Posterior vena cava (tissue), 2 donors: ENCODE measurements at regions not wholly inside any gene's neighbourhood (a gene's known extent, or its start where the extent isn't known, plus 50 kb on each side); places are given as distances from the start of the nearest gene placed in this dataset.

Source experiments
- DNase-seq: peaks from one replicate; pipeline ENCODE4 v3.0.0-alpha.2; 2020; ENCODE audit warnings: low spot score
- intact Hi-C, 2 donors: fragments of 100-400 bp; cut with DNase I; formaldehyde crosslinking; loops; one replicate each; pipeline versions ENCODE4 v1.14.1 to v1.14.2; 2022 to 2023
- donor health status: DM: yes; HTN: yes; CAD: no.
- donor health status: DM: yes; HTN: yes; CAD: no.

DNA sequence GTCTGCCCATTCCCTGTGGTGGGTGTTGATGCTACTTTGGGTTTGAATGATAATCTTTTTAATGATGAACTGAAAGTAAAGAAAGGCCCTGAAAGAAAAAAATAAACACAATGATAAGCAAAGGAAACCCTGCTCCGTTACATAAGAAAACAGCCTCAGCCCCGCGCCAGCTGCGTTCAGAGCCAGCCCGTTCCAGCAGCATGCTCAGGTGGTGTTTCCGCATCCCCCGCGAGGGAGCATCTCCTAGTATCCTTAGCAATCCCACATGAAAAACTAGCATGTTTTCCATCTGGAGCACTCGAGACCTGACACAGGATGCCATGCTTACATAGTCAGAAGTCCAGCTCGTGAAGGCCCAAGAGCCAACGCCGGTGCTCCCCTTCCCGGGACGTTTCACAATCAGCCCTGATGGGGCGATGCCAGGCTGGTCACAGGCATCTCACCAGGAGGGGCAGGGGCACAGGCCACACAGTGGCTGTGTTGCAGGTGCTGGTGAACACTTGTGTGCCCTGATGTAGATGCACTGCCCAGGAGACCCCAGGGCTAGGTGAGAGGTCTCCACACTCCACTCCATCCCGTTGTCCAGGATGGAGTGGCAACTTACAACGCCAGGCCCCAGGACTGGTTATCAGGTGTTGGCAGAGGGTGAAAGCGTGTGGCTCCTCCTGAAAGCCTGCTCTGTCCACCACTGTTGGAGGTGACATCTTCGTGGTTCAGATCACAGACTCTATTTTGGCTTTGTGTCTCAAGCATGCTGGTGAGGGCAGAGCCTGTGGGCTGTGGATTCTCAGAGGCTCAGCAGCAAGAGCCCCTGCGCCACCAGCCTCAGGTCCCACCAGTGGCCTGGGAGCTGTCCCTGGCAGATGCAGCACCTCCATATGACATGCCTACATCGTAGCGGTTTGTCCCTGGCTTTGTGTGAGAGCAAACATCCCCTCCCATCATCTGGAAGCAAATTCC lies 246.8 kb upstream of the IRX1 start:
- intact Hi-C loops, result no loop called here
- DNase-seq, result peak; percentile 49

DNA sequence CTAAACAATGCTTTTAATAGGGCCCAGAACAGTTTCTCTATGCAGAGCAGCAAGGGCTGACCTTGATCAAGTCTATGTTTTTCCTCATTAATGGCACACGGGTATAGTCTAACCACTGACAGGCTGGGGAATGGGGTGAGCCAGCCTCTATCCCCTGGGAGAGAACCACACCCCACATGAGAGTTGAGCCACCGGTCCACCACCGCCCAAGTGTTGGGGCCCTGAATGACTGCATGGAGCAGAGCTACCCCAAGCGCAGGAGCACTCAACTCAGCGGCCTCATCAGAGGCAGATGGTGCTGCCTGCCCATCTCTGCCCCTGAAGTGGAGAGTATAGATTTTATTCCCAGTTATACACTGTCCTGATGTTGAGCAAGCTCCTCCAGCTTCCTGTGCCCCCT lies 247.9 kb upstream of the IRX1 start:
- no peak for DNase-seq
- intact Hi-C loops, result no loop called here

DNA sequence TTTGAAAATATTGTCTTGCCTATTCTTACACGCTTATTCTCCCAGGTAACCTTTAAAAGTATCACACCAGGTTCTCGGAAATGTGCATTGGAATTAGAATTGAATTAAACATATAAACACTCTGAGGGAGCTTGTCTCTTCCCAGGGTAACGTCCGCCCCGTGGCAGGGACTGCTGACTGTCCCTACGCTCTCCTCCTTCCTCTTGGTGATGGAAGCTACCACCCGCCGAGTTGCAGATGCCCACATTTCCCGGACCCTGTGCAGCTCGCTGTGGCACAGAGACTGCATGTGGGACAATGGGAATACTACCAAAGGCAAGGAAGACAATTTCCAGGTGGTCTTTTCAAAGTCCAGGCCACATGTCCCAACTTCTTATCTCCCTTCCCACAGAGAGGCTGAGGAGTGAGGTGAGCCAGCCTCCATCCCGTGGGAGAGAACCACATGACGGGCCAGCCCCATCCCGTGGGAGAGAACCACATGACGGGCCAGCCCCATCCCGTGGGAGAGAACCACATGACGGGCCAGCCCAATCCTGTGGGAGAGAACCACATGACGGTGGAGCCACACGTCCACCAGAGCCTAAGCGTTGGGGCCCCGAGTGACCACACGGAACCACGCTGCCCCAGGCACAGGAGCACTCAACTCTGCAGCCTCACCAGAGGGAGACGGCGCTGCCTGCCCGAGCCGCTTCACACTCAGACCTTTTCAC lies 249.4 kb upstream of the IRX1 start:
- no peak for DNase-seq
- intact Hi-C loops, result no loop called here

DNA sequence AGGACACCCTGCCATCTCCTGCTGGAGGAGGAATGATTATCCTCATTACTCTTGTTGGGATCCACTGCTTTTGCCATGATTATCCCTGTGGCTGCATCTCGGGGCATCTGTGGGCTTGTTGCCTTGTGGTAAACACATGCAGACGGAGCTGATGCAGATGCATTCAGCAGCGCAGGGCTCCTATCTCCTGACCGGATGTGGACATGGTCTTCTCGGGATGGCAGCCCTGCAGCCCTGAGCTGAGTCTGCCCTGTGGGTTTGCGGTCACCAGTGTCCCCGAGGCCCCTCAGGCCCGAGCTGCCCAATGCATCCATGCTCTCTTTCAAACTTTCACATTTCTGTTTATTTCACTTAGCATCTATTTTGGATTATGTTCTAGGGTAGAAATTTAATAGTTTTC lies 250.4 kb upstream of the IRX1 start:
- intact Hi-C loops, result no loop called here
- DNase-seq, result no peak

DNA sequence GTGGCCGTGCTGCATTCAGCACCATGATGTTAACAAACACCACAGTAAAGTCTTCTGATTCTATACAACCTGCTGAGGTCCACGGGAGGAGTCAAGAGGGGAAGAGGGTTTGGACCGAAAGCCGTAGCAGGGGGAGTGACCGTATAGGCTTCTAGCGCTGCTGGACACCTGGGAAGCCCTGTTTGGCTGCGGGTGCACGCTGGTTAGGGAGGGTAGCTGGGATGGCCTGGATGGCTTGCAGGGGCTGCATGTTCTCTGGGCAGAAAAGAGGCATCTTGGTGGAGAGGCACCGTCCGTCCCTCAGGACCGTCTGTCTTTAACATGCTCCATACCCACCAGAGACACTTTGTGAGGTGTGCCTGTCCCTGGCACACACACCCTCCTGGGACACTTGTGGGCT lies 251.0 kb upstream of the IRX1 start:
- DNase-seq, result no peak
- intact Hi-C loops, result no loop called here

DNA sequence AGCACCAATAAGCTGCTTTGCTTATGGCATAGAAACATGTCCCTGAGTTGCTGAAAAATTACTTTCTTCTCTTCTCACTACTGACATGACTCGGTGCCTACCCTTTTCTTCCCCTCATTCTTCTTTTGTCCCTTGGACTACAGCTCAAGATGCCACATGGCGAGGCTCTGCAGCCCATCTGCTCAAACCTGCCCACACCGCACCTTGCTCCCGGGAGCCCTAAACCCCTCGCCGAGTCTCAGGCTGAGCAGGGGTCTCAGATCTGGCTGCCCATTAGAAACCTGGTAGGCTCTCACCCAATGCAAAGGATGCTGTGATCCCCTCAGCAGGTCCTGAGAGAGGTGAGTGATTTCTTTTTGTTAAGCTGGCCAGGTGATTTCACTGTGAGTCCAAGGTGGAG lies 251.7 kb upstream of the IRX1 start:
- intact Hi-C loops, result no loop called here
- DNase-seq, result no peak

DNA sequence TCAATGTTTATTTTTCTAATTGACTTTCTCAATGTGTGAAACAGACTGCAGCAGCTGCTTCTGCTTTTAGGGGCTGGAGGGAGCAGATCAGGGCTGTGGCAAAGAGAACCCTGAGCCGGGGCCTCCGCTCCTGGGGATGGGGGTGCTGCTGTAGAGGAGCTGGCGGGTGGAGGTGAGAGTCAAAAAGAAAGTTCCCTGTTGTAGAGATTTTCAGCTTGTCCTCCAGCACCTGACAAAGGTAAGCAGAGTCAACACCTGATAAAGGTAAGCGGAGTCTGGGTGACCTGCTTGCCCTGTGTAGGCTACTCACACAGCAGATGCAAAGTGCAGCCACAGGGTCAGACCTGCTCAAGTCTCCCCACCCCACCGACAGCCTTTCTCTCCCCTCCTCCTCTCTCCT lies 252.4 kb upstream of the IRX1 start:
- intact Hi-C loops, result no loop called here
- no peak for DNase-seq

DNA sequence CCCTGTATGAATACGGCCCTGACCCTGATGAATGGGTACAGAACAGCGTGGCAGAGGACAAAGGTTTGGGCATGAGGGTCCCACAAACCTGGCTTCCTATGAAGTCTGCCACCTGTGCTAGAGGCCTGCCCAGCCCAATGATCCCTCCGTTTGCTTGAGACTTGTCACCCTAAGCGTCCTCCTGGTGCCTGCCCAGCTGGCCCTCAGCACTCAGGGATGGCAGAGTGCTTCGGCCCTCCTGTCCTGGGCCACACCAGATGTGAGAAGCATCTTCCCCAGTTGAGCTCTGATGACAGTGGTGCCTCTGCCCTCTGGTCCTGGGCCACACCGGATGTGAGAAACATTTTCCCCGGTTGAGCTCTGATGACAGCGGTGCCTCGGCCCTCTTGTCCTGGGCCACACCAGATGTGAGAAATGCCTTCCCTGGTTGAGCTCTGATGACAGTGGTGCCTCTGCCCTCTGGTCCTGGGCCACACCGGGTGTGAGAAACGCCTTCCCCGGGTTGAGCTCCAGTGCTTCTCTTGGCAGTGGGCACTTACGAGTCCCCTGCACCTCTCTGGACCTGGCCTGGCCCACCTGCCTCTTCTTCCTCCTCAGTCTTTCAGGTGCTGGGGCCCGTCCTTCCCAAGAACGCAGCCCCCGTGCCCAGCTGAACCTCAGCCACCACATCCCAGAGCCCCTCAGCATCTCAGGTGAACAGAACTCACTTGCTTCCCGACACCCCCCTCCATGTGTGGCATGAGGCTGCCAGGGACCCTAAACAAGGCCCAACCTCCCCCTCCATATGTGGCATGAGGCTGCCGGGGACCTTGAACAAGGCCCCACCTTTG lies 253.1 kb upstream of the IRX1 start:
- intact Hi-C loops, result no loop called here
- DNase-seq, result peak; percentile 77

DNA sequence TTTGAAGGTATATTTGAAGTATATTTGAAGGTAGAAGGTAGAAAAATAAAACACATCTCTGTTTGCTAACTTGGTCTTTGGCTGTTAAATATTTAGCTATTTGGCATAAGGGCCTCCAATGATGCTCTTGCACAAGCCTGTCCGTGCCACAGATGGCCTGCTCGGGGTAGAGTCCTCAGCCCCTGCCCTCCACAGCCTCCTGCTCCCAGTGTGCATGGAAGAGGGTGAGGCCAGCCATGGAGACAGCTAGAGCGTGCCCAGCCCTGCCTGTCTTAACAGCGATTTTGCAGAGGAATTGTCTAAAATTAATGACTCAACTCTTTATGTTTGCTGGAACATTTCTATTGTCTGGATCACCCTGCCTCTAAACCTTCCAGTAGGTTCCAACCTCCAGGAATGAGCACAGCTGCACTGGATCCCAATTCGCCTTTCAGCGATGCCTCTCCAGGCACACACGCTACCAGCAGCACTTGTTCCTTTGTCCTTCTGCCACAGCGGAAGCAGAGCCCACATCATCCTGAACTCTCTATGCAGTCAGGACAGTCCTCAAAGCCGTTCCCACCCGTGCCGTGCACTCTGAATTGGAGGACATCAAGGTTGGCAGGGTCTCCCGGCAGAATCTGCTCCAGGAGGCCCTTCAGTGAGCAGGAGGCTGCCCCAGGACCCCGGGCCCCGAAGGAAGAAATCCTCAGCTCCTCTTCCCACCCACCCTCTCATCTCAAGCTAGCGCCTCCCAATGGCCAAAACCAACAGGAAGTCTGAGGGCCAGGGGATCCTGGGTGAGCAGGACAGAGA lies 254.0 kb upstream of the IRX1 start:
- DNase-seq, result no peak
- intact Hi-C loops, result no loop called here

DNA sequence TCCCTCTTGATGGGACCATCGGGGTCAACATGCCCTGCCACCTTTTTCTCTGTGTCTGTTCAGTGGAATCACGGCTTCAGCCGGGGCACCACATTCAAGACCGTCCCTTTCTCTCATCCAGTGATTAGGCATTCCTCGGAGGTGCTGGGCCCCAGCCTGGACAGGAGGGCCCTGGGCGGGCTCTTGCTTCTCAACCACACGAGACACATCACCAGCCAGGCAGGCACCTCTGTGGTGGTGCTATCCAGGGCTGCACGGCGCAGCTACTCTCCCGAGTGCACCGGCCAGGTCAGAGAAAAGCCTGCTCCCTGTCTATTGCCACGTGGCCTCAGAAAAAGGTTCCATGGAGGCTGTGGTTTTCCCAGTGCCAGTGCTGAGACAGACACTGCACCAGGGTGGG lies 255.2 kb upstream of the IRX1 start:
- intact Hi-C loops, result no loop called here
- DNase-seq, result no peak

DNA sequence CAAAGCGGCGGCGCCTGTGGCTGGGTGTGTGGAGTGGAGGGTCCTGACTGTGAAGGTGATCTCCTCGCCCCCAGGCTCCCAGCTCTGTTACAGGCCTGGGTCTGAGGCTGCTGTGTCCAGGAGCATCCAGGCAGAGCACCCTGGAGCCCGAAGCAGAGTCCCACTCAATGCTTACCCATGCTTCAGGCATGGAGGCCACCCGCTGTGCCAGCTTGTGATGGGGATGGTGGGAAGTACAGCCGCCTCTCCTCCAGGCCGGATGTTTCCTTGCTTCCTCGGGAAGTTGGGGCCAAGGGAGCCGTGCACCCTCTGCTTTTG lies 255.9 kb upstream of the IRX1 start:
- DNase-seq, result no peak
- intact Hi-C loops, result loop anchor here in 1 of 2 donors (5.0 kb wide), 1 partner anchor 292 kb away; no protein-coding TSS in a partner anchor

DNA sequence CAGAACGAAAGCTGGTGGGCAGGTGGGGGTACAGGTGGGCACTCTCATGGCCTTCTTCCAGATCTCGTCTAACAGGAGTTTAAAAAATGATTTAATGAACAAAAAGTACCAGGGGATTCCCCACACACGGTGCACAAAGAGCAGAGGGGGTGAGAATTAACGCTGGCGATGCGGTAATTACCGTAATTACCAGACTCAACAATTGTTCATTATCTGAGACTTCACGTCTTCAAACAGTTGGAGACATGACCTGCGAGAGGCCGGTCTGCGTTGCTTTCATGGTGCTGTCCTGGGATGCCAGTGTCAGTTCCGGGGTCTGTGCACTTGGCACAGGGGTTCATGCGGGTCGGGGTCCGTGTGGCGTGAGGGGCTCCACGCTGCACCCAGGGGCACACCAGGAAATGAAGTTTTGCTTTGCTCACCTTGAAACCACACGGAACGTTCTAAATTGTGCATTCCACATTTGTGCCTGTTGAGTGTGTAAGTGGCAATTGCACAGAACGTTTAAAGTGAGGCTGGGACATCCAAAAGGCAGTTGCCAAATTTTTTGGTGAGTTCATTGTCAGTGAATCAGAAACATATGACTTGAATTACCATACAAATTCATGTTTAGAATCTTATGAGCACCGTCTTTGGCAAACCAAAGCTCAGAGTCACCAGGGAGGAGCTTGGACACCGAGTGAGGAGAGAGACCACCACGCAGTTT lies 256.4 kb upstream of the IRX1 start:
- intact Hi-C loops, result loop anchor here in 1 of 2 donors (5.0 kb wide), 1 partner anchor 292 kb away; no protein-coding TSS in a partner anchor
- no peak for DNase-seq

DNA sequence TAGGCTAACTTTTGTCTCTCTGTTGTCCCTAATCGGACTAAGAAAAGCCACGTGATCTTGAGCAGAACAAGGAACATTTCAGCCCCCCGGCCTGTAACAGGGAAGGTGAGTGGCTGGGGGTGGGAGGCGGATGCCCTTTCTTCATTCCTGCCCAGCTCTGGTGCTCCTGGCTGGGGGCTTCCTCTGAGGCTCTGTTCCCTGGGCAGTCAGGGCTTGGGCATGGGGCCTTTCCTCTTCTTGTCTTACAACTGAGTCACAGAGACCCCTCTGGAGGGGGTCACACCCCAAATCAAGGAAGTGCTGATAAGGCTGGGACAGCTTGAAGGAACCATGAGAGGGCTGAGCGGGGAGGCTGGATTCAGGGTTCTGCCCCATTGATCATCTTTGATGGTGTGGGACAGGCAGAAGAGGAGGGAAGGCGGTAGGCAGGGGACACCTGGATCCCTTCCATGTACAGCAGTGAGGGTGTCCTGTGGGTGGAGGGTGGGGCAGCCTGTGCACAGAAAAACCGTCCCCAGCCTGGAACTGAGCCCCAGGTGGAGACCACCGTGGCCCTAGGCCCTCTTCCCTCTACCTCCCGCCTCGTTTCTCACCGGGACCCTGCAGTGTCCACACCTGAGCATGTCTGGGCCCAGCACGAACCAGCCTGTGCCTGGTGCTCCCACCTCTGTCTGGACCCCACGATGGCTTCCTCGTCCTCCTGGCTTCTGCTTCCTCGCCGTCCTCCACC lies 257.7 kb upstream of the IRX1 start:
- no peak for DNase-seq
- intact Hi-C loops, result loop anchor here in 1 of 2 donors (5.0 kb wide), 1 partner anchor 291 kb away; no protein-coding TSS in a partner anchor

DNA sequence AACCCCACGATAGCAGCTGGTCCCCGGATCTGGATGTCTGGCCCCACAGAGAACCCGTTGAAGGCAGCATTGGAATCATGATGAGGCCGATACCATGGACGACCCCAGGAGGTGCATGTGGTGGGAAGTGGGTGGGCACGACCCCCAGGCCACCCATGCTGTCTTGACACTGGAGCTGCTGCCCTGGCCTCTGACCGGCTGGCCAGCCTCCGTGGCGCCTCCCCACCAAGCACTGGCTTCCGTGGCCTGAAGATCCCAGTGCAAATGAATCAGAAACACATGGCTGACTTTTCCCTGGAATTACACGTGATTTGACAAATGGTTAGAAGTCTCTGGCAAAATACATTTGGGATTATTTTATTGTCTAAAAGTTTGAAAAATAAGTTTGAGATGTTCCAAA lies 259.0 kb upstream of the IRX1 start:
- no peak for DNase-seq
- intact Hi-C loops, result loop anchor here in 1 of 2 donors (5.0 kb wide), 1 partner anchor 289 kb away; no protein-coding TSS in a partner anchor

DNA sequence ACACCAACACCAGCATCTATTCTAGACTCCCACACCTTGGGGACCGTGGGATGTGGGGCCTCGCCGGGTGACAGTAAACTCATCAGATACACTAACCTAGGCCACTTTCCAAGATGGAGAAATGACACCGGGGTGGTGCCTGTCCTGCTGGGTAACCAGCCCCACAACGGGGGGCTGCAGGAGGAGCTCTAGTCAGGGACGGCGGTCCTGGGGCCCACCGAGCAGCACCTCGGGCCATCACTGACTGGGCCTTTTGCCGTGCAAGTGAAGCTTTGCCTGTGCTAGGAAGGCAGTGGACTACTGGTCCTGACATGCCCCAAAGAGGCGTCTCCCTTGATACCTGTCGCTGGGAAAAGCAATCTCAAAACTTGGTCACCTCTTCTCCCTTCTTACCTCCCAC lies 260.3 kb upstream of the IRX1 start:
- intact Hi-C loops, result loop anchor here in 1 of 2 donors (5.0 kb wide), 1 partner anchor 288 kb away; no protein-coding TSS in a partner anchor
- no peak for DNase-seq

DNA sequence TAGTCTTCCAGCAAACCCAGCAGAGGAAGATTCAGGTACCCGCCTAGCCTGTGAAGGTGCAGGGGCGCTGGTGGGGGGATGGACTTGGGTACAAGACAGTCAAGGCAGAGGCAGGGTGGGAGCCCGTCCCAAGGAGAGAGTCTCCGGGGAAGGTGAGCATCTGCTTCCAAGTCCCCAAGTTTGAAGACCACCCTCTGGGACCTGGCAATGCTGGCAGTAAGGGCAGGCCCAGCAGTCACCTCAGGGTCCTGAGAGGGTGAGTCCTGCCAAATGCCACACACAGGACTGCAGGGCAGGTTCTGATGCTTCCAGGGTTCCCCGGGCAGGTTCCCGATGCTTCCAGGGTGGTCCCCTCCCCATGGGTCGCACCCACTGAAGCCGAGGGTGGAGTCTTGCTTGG lies 261.8 kb upstream of the IRX1 start:
- intact Hi-C loops, result loop anchor here in 1 of 2 donors (2.0 to 5.0 kb wide), 2 partner anchors 65 to 412 kb away; no protein-coding TSS in a partner anchor
- DNase-seq, result no peak

DNA sequence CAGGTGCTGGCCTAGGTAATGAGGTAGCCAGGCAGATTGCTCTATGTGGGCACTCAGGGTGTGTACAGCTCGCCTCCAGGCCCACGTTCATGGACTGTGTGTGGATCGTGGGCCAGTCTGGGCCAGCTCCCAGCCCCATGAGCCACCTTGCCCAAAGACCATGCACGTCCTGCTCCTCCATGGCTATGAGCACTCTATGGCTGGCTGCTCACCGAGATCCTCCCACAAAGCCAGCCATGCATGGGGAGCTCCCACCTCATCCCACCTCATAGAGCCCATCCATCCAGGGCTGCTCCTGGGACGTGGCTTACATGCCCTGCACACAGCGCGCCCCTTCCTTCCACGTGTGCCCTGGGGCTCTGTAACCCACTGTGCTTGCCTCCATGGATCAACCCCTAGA lies 262.5 kb upstream of the IRX1 start:
- intact Hi-C loops, result loop anchor here in 1 of 2 donors (2.0 to 5.0 kb wide), 2 partner anchors 64 to 411 kb away; no protein-coding TSS in a partner anchor
- no peak for DNase-seq
